ENCODE measurements at regions not wholly inside any gene's neighbourhood (a gene's known extent, or its start where the extent isn't known, plus 50 kb on each side); places are given as distances from the start of the nearest gene placed in this dataset.

GRCh38 chr20:18972251-18972876 lies 158.8 kb downstream of the SCP2D1 start:
- no peak for DNase-seq

GRCh38 chr20:18973529-18974173 lies 160.1 kb downstream of the SCP2D1 start:
- no peak for DNase-seq

GRCh38 chr20:18974660-18975059 lies 161.1 kb downstream of the SCP2D1 start:
- no peak for DNase-seq

- DNase-seq: no peak
Measured at GRCh38 chr20:18977441-18977840, 163.9 kb downstream of the SCP2D1 start.

- no peak for DNase-seq
Measured at GRCh38 chr20:18978311-18978710, 164.7 kb downstream of the SCP2D1 start.

GRCh38 chr20:18979132-18979531 lies 165.5 kb downstream of the SCP2D1 start:
- DNase-seq: no peak

GRCh38 chr20:18981962-18982539 lies 168.5 kb downstream of the SCP2D1 start:
- DNase-seq: no peak

- no peak for DNase-seq
Measured at GRCh38 chr20:18983796-18984195, 170.2 kb downstream of the SCP2D1 start.

- no peak for DNase-seq
Measured at GRCh38 chr20:18984238-18985200, 170.9 kb downstream of the SCP2D1 start.

GRCh38 chr20:18985551-18985950 lies 172.0 kb downstream of the SCP2D1 start:
- DNase-seq: no peak

- DNase-seq: no peak
Measured at GRCh38 chr20:18986146-18986830, 172.7 kb downstream of the SCP2D1 start.

GRCh38 chr20:18986895-18987580 lies 173.5 kb downstream of the SCP2D1 start:
- DNase-seq: no peak

GRCh38 chr20:18987781-18988360 lies 174.3 kb downstream of the SCP2D1 start:
- no peak for DNase-seq

GRCh38 chr20:18988701-18989100 lies 175.1 kb downstream of the SCP2D1 start:
- DNase-seq: no peak

- DNase-seq: no peak
Measured at GRCh38 chr20:18989736-18990474, 176.3 kb downstream of the SCP2D1 start.

- no peak for DNase-seq
Measured at GRCh38 chr20:18991012-18991411, 177.4 kb downstream of the SCP2D1 start.

- DNase-seq: no peak
Measured at GRCh38 chr20:18992418-18992817, 178.8 kb downstream of the SCP2D1 start.

- DNase-seq: no peak
Measured at GRCh38 chr20:18995455-18995854, 181.9 kb downstream of the SCP2D1 start.

- DNase-seq: no peak
Measured at GRCh38 chr20:18999086-18999485, 185.5 kb downstream of the SCP2D1 start.

GRCh38 chr20:19000078-19000477 lies 186.5 kb downstream of the SCP2D1 start:
- no peak for DNase-seq

- no peak for DNase-seq
Measured at GRCh38 chr20:19001177-19001576, 187.6 kb downstream of the SCP2D1 start.

Data from CD4-positive, alpha-beta T cell treated with Interferon gamma for 1 hour (primary cell).